ENCODE measurements at regions not wholly inside any gene's neighbourhood (a gene's known extent, or its start where the extent isn't known, plus 50 kb on each side); places are given as distances from the start of the nearest gene placed in this dataset.

DNA sequence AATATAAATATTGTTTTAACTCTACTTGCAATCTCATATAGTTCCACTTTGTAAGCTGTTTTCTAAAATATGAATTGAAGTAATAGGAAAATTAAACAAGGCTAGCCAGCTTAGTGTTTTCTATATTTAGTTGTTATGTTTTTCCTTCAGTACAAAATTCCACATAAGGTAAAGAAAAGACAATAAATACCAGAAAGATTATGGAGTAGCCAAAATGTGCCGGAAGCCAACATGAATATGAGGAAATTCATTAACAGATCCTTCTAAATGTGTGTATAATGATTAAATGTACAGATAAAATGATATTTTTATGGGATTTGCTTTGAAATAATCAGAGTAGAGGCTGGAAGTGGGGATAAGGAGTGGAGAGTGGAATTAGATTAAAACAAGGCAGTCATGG lies 52.5 kb upstream of the COL21A1 start (continued):
- TF ChIP-seq, protein P1, sequence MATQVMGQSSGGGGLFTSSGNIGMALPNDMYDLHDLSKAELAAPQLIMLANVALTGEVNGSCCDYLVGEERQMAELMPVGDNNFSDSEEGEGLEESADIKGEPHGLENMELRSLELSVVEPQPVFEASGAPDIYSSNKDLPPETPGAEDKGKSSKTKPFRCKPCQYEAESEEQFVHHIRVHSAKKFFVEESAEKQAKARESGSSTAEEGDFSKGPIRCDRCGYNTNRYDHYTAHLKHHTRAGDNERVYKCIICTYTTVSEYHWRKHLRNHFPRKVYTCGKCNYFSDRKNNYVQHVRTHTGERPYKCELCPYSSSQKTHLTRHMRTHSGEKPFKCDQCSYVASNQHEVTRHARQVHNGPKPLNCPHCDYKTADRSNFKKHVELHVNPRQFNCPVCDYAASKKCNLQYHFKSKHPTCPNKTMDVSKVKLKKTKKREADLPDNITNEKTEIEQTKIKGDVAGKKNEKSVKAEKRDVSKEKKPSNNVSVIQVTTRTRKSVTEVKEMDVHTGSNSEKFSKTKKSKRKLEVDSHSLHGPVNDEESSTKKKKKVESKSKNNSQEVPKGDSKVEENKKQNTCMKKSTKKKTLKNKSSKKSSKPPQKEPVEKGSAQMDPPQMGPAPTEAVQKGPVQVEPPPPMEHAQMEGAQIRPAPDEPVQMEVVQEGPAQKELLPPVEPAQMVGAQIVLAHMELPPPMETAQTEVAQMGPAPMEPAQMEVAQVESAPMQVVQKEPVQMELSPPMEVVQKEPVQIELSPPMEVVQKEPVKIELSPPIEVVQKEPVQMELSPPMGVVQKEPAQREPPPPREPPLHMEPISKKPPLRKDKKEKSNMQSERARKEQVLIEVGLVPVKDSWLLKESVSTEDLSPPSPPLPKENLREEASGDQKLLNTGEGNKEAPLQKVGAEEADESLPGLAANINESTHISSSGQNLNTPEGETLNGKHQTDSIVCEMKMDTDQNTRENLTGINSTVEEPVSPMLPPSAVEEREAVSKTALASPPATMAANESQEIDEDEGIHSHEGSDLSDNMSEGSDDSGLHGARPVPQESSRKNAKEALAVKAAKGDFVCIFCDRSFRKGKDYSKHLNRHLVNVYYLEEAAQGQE (IDR thresholded peaks at IDR 0.05; ENCODE audit: unreplicated experiment), result no peak
- no peak for TF ChIP-seq STAT1 (IDR thresholded peaks at IDR 0.05; ENCODE audit: unreplicated experiment)
- no peak for TF ChIP-seq EZH2phosphoT487 (IDR thresholded peaks at IDR 0.05; ENCODE audit: unreplicated experiment)
- TF ChIP-seq ZNF114 (CRISPR knock-in tag; IDR thresholded peaks at IDR 0.05), result no peak
- TF ChIP-seq EZH2 (IDR thresholded peaks at IDR 0.05; ENCODE audit: low read depth, unreplicated experiment), result no peak
- TF ChIP-seq JUNB (IDR thresholded peaks at IDR 0.05; ENCODE audit: unreplicated experiment), result no peak
- TF ChIP-seq ZNF331 (CRISPR knock-in tag; IDR thresholded peaks at IDR 0.05; ENCODE audit: low read depth), result no peak
- TF ChIP-seq, protein P2, sequence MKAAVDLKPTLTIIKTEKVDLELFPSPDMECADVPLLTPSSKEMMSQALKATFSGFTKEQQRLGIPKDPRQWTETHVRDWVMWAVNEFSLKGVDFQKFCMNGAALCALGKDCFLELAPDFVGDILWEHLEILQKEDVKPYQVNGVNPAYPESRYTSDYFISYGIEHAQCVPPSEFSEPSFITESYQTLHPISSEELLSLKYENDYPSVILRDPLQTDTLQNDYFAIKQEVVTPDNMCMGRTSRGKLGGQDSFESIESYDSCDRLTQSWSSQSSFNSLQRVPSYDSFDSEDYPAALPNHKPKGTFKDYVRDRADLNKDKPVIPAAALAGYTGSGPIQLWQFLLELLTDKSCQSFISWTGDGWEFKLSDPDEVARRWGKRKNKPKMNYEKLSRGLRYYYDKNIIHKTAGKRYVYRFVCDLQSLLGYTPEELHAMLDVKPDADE (IDR thresholded peaks at IDR 0.05), result no peak
- TF ChIP-seq NANOG (IDR thresholded peaks at IDR 0.05; ENCODE audit: borderline replicate concordance), result no peak
- TF ChIP-seq POLR2AphosphoS5 (IDR thresholded peaks at IDR 0.05; ENCODE audit: low read depth), result no peak
- TF ChIP-seq CREB1 (CRISPR knock-in tag; IDR thresholded peaks at IDR 0.05; ENCODE audit: low read depth), result no peak

DNA sequence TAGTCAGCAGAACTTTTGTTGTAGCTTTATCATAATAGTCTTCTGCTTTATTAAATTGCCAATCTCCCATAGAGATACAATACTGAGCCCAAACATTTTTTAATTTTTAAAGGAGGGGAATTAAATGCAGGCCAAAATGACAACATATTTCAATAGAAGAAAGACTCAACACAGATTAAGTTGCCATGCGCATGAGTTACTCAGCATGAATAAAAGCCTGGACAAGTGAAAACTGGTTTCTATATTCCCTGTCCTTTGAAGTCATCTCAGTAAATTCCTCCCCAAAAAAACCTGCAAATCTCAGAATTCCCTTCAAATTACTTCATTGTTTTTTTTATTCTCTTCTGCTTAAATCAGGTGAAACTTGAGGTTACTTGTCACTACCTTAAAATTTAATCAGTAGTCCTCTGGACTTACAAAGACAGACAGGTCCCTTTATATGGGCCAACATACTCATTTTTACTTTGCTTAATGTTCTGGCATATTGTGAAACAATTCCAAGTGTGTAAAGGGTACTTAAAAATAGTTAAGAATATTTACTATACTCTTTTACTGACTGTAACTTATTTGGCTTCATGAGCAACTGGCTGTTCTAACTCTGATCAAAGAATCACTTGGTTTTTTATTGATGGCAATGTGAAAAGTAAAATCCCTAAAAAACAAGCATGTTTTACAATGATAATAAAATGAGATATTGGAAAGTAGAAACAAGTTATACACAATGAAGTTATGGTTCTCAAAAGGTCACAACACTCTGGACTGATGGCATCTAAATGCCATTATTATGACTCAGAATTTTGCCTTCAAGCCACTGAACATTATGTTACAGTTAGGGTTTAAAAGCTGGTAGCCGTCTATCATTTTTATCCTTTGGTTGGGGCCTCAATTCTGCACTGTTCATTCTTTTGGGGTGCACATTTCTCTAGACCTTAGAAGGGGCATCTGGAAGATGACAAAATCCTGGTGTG lies 49.9 kb upstream of the COL21A1 start:
- Histone ChIP-seq H3K9me2 (ENCODE audit: insufficient read depth) (no peaks in the 10 kb centered on the region), H3K79me2 (replicated peaks; ENCODE audit: insufficient read depth) (no peaks in the 10 kb centered on the region), H4K20me1 (replicated peaks; ENCODE audit: insufficient read depth) (no peaks in the 10 kb centered on the region), H3K27ac (ENCODE audit: low read depth) (no peak overlapping the region), H3K4me3 (no peak overlapping the region), H2AFZ (no peak overlapping the region), H3K4me1 (ENCODE audit: insufficient read depth) (no peaks in the 10 kb centered on the region), H3K4me2 (no peak overlapping the region), H3K36me3 (ENCODE audit: insufficient read depth) (no peaks in the 10 kb centered on the region), H3K27me3 (ENCODE audit: insufficient read depth) (no peaks in the 10 kb centered on the region), H3F3A (replicated peaks; ENCODE audit: low read depth) (no peaks in the 10 kb centered on the region)
- H3K4me3 Mint-ChIP-seq, result no peak overlapping the region
- H3K27ac Mint-ChIP-seq, result no peak overlapping the region
- H3K27me3 Mint-ChIP-seq (ENCODE audit: insufficient read depth, low read depth, poor library complexity), result no peaks in the 10 kb centered on the region
- H3K36me3 Mint-ChIP-seq (ENCODE audit: low read depth), result no peaks in the 10 kb centered on the region
- no peak for ATAC-seq
- no peaks in the 10 kb centered on the region; the same call in 2 of the 3 replicates for H3K4me1 Mint-ChIP-seq
- DNase-seq (ENCODE audit: low spot score), result no peak
- peaks cover 3% of the 10 kb centered on the region; the same call in 2 of the 3 replicates for H3K9me3 Mint-ChIP-seq
- TF ChIP-seq ZNF114 (CRISPR knock-in tag; IDR thresholded peaks at IDR 0.05), result no peak
- TF ChIP-seq NANOG (IDR thresholded peaks at IDR 0.05; ENCODE audit: borderline replicate concordance), result no peak
- no peak for TF ChIP-seq EZH2phosphoT487 (IDR thresholded peaks at IDR 0.05; ENCODE audit: unreplicated experiment)
- TF ChIP-seq ZNF331 (CRISPR knock-in tag; IDR thresholded peaks at IDR 0.05; ENCODE audit: low read depth), result no peak
- TF ChIP-seq, protein P3, sequence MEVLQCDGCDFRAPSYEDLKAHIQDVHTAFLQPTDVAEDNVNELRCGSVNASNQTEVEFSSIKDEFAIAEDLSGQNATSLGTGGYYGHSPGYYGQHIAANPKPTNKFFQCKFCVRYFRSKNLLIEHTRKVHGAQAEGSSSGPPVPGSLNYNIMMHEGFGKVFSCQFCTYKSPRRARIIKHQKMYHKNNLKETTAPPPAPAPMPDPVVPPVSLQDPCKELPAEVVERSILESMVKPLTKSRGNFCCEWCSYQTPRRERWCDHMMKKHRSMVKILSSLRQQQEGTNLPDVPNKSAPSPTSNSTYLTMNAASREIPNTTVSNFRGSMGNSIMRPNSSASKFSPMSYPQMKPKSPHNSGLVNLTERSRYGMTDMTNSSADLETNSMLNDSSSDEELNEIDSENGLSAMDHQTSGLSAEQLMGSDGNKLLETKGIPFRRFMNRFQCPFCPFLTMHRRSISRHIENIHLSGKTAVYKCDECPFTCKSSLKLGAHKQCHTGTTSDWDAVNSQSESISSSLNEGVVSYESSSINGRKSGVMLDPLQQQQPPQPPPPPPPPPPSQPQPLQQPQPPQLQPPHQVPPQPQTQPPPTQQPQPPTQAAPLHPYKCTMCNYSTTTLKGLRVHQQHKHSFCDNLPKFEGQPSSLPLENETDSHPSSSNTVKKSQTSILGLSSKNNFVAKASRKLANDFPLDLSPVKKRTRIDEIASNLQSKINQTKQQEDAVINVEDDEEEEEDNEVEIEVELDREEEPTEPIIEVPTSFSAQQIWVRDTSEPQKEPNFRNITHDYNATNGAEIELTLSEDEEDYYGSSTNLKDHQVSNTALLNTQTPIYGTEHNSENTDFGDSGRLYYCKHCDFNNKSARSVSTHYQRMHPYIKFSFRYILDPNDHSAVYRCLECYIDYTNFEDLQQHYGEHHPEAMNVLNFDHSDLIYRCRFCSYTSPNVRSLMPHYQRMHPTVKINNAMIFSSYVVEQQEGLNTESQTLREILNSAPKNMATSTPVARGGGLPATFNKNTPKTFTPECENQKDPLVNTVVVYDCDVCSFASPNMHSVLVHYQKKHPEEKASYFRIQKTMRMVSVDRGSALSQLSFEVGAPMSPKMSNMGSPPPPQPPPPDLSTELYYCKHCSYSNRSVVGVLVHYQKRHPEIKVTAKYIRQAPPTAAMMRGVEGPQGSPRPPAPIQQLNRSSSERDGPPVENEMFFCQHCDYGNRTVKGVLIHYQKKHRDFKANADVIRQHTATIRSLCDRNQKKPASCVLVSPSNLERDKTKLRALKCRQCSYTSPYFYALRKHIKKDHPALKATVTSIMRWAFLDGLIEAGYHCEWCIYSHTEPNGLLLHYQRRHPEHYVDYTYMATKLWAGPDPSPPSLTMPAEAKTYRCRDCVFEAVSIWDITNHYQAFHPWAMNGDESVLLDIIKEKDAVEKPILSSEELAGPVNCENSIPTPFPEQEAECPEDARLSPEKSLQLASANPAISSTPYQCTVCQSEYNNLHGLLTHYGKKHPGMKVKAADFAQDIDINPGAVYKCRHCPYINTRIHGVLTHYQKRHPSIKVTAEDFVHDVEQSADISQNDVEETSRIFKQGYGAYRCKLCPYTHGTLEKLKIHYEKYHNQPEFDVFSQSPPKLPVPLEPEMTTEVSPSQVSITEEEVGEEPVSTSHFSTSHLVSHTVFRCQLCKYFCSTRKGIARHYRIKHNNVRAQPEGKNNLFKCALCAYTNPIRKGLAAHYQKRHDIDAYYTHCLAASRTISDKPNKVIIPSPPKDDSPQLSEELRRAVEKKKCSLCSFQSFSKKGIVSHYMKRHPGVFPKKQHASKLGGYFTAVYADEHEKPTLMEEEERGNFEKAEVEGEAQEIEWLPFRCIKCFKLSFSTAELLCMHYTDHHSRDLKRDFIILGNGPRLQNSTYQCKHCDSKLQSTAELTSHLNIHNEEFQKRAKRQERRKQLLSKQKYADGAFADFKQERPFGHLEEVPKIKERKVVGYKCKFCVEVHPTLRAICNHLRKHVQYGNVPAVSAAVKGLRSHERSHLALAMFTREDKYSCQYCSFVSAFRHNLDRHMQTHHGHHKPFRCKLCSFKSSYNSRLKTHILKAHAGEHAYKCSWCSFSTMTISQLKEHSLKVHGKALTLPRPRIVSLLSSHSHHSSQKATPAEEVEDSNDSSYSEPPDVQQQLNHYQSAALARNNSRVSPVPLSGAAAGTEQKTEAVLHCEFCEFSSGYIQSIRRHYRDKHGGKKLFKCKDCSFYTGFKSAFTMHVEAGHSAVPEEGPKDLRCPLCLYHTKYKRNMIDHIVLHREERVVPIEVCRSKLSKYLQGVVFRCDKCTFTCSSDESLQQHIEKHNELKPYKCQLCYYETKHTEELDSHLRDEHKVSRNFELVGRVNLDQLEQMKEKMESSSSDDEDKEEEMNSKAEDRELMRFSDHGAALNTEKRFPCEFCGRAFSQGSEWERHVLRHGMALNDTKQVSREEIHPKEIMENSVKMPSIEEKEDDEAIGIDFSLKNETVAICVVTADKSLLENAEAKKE (CRISPR knock-in tag; IDR thresholded peaks at IDR 0.05), result no peak
- no peak for TF ChIP-seq EZH2 (IDR thresholded peaks at IDR 0.05; ENCODE audit: low read depth, unreplicated experiment)
